ENCODE measurements at regions not wholly inside any gene's neighbourhood (a gene's known extent, or its start where the extent isn't known, plus 50 kb on each side); places are given as distances from the start of the nearest gene placed in this dataset.

DNA sequence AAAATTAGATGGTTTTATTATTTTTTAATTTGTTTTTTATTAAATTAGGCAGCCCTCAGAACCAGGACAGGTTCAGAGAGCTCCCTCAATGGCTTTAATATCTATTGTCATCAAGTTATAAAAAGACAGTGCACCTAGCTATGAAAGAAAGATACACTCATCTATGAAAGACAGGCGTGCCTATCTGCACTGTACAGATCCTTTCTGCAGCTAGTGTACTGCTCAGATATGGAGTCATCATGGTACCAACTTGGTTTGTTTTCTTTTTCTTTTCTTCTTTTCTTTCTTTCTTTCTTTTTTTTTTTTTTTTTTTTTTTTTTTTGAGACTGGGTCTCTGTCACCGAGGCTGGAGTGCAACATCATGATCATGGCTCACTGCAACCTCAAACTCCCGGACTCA lies 54.8 kb upstream of the GPBP1 start:
- Mint-ChIP-seq H3K4me3 (no peak overlapping the region), H3K4me1 (no peaks in the 10 kb centered on the region), H3K27ac (no peak overlapping the region), H3K9me3 (peaks cover 15% of the 10 kb centered on the region), H3K27me3 (ENCODE audit: low read depth) (no peaks in the 10 kb centered on the region), H3K36me3 (peaks cover 14% of the 10 kb centered on the region)
- DNase-seq (ENCODE audit: low spot score) (no peak), ATAC-seq (no peak)
- ChIA-PET POLR2A (no interaction called here), CTCF (interaction anchor here (0.6 to 0.9 kb wide), 3 partner anchors 19 to 155 kb away, joined by 3 to 4 read pairs (median 3); no protein-coding TSS in a partner anchor)
- TF ChIP-seq KAT7 (CRISPR knock-in tag; IDR thresholded peaks at IDR 0.05; ENCODE audit: borderline replicate concordance) (no peak), ZNF232 (CRISPR knock-in tag; IDR thresholded peaks at IDR 0.05) (no peak), FOXK1 (CRISPR knock-in tag; IDR thresholded peaks at IDR 0.05) (no peak)
- TF ChIP-seq, protein P1, sequence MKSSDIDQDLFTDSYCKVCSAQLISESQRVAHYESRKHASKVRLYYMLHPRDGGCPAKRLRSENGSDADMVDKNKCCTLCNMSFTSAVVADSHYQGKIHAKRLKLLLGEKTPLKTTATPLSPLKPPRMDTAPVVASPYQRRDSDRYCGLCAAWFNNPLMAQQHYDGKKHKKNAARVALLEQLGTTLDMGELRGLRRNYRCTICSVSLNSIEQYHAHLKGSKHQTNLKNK (CRISPR knock-in tag; IDR thresholded peaks at IDR 0.05), result no peak

DNA sequence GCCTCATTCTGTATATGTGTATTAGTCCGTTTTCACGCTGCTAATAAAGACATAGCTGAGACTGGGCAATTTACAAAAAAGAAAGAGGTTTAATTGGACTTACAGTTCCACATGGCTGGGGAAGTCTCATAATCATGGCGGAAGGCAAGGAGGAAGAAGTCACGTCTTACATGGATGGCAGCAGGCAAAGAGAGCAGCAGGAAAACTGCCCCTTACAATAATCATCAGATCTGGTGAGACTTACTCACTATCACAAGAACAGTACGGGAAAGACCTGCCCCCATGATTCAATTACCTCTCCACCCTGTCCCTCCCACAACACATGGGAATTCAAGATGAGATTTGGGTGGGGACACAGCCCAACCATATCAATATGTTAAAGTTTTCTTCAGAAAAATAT lies 49.8 kb upstream of the GPBP1 start:
- Mint-ChIP-seq H3K27me3 (ENCODE audit: low read depth) (no peaks in the 10 kb centered on the region), H3K4me1 (no peaks in the 10 kb centered on the region), H3K4me3 (no peak overlapping the region), H3K27ac (no peak overlapping the region), H3K36me3 (peaks cover 16% of the 10 kb centered on the region), H3K9me3 (peaks cover 20% of the 10 kb centered on the region)
- ATAC-seq, result no peak
- no peak for DNase-seq (ENCODE audit: low spot score)
- ChIA-PET CTCF (interaction anchor here (2.2 kb wide), 1 partner anchor 15 kb away, joined by 5 read pairs; no protein-coding TSS in a partner anchor), POLR2A (no interaction called here)
- no peak for TF ChIP-seq TP53 (CRISPR knock-in tag; IDR thresholded peaks at IDR 0.05)
- TF ChIP-seq, protein P2, sequence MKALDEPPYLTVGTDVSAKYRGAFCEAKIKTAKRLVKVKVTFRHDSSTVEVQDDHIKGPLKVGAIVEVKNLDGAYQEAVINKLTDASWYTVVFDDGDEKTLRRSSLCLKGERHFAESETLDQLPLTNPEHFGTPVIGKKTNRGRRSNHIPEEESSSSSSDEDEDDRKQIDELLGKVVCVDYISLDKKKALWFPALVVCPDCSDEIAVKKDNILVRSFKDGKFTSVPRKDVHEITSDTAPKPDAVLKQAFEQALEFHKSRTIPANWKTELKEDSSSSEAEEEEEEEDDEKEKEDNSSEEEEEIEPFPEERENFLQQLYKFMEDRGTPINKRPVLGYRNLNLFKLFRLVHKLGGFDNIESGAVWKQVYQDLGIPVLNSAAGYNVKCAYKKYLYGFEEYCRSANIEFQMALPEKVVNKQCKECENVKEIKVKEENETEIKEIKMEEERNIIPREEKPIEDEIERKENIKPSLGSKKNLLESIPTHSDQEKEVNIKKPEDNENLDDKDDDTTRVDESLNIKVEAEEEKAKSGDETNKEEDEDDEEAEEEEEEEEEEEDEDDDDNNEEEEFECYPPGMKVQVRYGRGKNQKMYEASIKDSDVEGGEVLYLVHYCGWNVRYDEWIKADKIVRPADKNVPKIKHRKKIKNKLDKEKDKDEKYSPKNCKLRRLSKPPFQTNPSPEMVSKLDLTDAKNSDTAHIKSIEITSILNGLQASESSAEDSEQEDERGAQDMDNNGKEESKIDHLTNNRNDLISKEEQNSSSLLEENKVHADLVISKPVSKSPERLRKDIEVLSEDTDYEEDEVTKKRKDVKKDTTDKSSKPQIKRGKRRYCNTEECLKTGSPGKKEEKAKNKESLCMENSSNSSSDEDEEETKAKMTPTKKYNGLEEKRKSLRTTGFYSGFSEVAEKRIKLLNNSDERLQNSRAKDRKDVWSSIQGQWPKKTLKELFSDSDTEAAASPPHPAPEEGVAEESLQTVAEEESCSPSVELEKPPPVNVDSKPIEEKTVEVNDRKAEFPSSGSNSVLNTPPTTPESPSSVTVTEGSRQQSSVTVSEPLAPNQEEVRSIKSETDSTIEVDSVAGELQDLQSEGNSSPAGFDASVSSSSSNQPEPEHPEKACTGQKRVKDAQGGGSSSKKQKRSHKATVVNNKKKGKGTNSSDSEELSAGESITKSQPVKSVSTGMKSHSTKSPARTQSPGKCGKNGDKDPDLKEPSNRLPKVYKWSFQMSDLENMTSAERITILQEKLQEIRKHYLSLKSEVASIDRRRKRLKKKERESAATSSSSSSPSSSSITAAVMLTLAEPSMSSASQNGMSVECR (CRISPR knock-in tag; IDR thresholded peaks at IDR 0.05; ENCODE audit: borderline replicate concordance), result no peak
- no peak for TF ChIP-seq NR1H2 (CRISPR knock-in tag; IDR thresholded peaks at IDR 0.05)
- TF ChIP-seq OVOL2 (CRISPR knock-in tag; IDR thresholded peaks at IDR 0.05; ENCODE audit: borderline replicate concordance), result no peak
- TF ChIP-seq NR3C1 (CRISPR knock-in tag; conservative IDR thresholded peaks at IDR 0.05; ENCODE audit: low read depth), result no peak
- TF ChIP-seq, protein P3, sequence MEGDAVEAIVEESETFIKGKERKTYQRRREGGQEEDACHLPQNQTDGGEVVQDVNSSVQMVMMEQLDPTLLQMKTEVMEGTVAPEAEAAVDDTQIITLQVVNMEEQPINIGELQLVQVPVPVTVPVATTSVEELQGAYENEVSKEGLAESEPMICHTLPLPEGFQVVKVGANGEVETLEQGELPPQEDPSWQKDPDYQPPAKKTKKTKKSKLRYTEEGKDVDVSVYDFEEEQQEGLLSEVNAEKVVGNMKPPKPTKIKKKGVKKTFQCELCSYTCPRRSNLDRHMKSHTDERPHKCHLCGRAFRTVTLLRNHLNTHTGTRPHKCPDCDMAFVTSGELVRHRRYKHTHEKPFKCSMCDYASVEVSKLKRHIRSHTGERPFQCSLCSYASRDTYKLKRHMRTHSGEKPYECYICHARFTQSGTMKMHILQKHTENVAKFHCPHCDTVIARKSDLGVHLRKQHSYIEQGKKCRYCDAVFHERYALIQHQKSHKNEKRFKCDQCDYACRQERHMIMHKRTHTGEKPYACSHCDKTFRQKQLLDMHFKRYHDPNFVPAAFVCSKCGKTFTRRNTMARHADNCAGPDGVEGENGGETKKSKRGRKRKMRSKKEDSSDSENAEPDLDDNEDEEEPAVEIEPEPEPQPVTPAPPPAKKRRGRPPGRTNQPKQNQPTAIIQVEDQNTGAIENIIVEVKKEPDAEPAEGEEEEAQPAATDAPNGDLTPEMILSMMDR (IDR thresholded peaks at IDR 0.05), result no peak
- no peak for TF ChIP-seq JUN (CRISPR knock-in tag; IDR thresholded peaks at IDR 0.05)
- TF ChIP-seq, protein P4, sequence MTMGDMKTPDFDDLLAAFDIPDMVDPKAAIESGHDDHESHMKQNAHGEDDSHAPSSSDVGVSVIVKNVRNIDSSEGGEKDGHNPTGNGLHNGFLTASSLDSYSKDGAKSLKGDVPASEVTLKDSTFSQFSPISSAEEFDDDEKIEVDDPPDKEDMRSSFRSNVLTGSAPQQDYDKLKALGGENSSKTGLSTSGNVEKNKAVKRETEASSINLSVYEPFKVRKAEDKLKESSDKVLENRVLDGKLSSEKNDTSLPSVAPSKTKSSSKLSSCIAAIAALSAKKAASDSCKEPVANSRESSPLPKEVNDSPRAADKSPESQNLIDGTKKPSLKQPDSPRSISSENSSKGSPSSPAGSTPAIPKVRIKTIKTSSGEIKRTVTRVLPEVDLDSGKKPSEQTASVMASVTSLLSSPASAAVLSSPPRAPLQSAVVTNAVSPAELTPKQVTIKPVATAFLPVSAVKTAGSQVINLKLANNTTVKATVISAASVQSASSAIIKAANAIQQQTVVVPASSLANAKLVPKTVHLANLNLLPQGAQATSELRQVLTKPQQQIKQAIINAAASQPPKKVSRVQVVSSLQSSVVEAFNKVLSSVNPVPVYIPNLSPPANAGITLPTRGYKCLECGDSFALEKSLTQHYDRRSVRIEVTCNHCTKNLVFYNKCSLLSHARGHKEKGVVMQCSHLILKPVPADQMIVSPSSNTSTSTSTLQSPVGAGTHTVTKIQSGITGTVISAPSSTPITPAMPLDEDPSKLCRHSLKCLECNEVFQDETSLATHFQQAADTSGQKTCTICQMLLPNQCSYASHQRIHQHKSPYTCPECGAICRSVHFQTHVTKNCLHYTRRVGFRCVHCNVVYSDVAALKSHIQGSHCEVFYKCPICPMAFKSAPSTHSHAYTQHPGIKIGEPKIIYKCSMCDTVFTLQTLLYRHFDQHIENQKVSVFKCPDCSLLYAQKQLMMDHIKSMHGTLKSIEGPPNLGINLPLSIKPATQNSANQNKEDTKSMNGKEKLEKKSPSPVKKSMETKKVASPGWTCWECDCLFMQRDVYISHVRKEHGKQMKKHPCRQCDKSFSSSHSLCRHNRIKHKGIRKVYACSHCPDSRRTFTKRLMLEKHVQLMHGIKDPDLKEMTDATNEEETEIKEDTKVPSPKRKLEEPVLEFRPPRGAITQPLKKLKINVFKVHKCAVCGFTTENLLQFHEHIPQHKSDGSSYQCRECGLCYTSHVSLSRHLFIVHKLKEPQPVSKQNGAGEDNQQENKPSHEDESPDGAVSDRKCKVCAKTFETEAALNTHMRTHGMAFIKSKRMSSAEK (CRISPR knock-in tag; IDR thresholded peaks at IDR 0.05; ENCODE audit: borderline replicate concordance), result no peak
- TF ChIP-seq, protein P5, sequence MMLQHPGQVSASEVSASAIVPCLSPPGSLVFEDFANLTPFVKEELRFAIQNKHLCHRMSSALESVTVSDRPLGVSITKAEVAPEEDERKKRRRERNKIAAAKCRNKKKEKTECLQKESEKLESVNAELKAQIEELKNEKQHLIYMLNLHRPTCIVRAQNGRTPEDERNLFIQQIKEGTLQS (CRISPR knock-in tag; conservative IDR thresholded peaks at IDR 0.05), result no peak

Measured in WTC11 (cell line).